GM23338 (cell line): ENCODE measurements at regions not wholly inside any gene's neighbourhood (a gene's known extent, or its start where the extent isn't known, plus 50 kb on each side); places are given as distances from the start of the nearest gene placed in this dataset.
A peak's percentile ranks its signal among the peaks of the same experiment; 100 is the strongest.

Experiments used
- ATAC-seq: fragments of 200-7000 bp; cut with Tn5 transposase; 3 replicates; pipeline ENCODE4 v1.9.1; 2020
- DNase-seq: peaks from one replicate; pipeline ENCODE4 v3.0.0-alpha.2; 2015; ENCODE audit warnings: low spot score
- H2AFZ ChIP-seq: fragments of 200-600 bp; sonication (generic); 2 replicates; pipeline ENCODE4 v1.8.0; 2016; ENCODE audit warnings: antibody characterized with exemption, mild to moderate bottlenecking, moderate library complexity
- H3F3A ChIP-seq: fragments of 200-600 bp; sonication (generic); replicated peaks from 2 replicates; pipeline ENCODE4 v1.8.0; 2017; ENCODE audit warnings: antibody characterized with exemption, mixed run types, low read depth
- H3K27ac ChIP-seq: fragments of 200-600 bp; sonication (generic); 2 replicates; pipeline ENCODE4 v1.6.1; 2016; ENCODE audit warnings: low read depth
- H3K27me3 ChIP-seq: fragments of 200-600 bp; sonication (generic); 2 replicates; pipeline ENCODE4 v1.8.0; 2016; ENCODE audit warnings: mild to moderate bottlenecking, mixed run types, moderate library complexity; ENCODE audit not compliant: insufficient read depth
- H3K36me3 ChIP-seq: fragments of 200-600 bp; sonication (generic); 2 replicates; pipeline ENCODE4 v1.8.0; 2016; ENCODE audit warnings: mild to moderate bottlenecking; ENCODE audit not compliant: insufficient read depth
- H3K4me1 ChIP-seq: fragments of 200-600 bp; sonication (generic); 2 replicates; pipeline ENCODE4 v1.8.0; 2016; ENCODE audit warnings: mild to moderate bottlenecking, moderate library complexity; ENCODE audit not compliant: insufficient read depth
- H3K4me2 ChIP-seq: fragments of 200-600 bp; sonication (generic); 2 replicates; pipeline ENCODE4 v1.7.1; 2017; ENCODE audit warnings: mixed run types
- H3K4me3 ChIP-seq: fragments of 200-600 bp; sonication (generic); 2 replicates; pipeline ENCODE4 v1.6.1; 2016; ENCODE audit warnings: mixed run types
- H3K79me2 ChIP-seq: fragments of 200-600 bp; sonication (generic); replicated peaks from 2 replicates; pipeline ENCODE4 v1.8.0; 2017; ENCODE audit warnings: mild to moderate bottlenecking; ENCODE audit not compliant: insufficient read depth
- H3K9me2 ChIP-seq: fragments of 200-600 bp; sonication (generic); 2 replicates; pipeline ENCODE4 v1.8.0; 2017; ENCODE audit not compliant: insufficient read depth
- H4K20me1 ChIP-seq: fragments of 200-600 bp; sonication (generic); replicated peaks from 2 replicates; pipeline ENCODE4 v1.8.0; 2017; ENCODE audit warnings: mild to moderate bottlenecking; ENCODE audit not compliant: insufficient read depth
- H3K27ac Mint-ChIP-seq: 2 replicates; pipeline ENCODE4 v1.8.0; 2020; ENCODE audit warnings: inconsistent platforms, mild to moderate bottlenecking, moderate library complexity, mixed read lengths
- H3K27me3 Mint-ChIP-seq: 3 replicates; pipeline ENCODE4 v1.8.0; 2022; ENCODE audit warnings: low read depth, mild to moderate bottlenecking, moderate library complexity, mixed read lengths, inconsistent platforms; ENCODE audit not compliant: insufficient read depth, poor library complexity
- H3K36me3 Mint-ChIP-seq: 3 replicates; pipeline ENCODE4 v1.8.0; 2021; ENCODE audit warnings: low read depth, mild to moderate bottlenecking, inconsistent platforms, moderate library complexity, mixed read lengths
- H3K4me1 Mint-ChIP-seq: 3 replicates; pipeline ENCODE4 v1.8.0; 2020; ENCODE audit warnings: mild to moderate bottlenecking, inconsistent platforms, mixed read lengths
- H3K4me3 Mint-ChIP-seq: 3 replicates; pipeline ENCODE4 v1.8.0; 2021; ENCODE audit warnings: moderate library complexity, mild to moderate bottlenecking, inconsistent platforms, mixed read lengths
- H3K9me3 Mint-ChIP-seq: 3 replicates; pipeline ENCODE4 v1.8.0; 2020; ENCODE audit warnings: moderate library complexity, mild to moderate bottlenecking, inconsistent platforms, mixed read lengths
- CREB1 ChIP-seq: fragments of 250-450 bp; sonication (Bioruptor Pico); IDR thresholded peaks from 2 replicates; pipeline ENCODE4 v1.5.0; 2020; ENCODE audit warnings: low read depth, mild to moderate bottlenecking, moderate library complexity
- CTCF ChIP-seq, 2 experiments: fragments of 200-600 bp in 1 of 2; sonication (generic) in 1 of 2; conservative IDR thresholded peaks; 2 replicates each; pipeline versions ENCODE4 v1.5.1 to v1.6.1; 2016 to 2017; ENCODE audit warnings: antibody characterized with exemption in 2 of 2, low read depth in 2 of 2, mild to moderate bottlenecking in 2 of 2, moderate library complexity in 1 of 2
- EZH2phosphoT487 ChIP-seq: fragments of 200-600 bp; sonication (generic); IDR thresholded peaks from one replicate; pipeline ENCODE4 v1.8.1; 2018; ENCODE audit warnings: antibody characterized with exemption; ENCODE audit not compliant: unreplicated experiment
- JUNB ChIP-seq: IDR thresholded peaks from one replicate; pipeline ENCODE4 v1.6.1; 2016; ENCODE audit warnings: antibody characterized with exemption; ENCODE audit not compliant: unreplicated experiment
- NANOG ChIP-seq: IDR thresholded peaks from 2 replicates; pipeline ENCODE4 v1.6.1; 2016; ENCODE audit warnings: antibody characterized with exemption, borderline replicate concordance
- POLR2AphosphoS5 ChIP-seq: IDR thresholded peaks from 2 replicates; pipeline ENCODE4 v1.6.1; 2016; ENCODE audit warnings: antibody characterized with exemption, low read depth
- REST ChIP-seq: IDR thresholded peaks from one replicate; pipeline ENCODE4 v1.6.1; 2018; ENCODE audit warnings: antibody characterized with exemption; ENCODE audit not compliant: unreplicated experiment
- ZNF114 ChIP-seq: fragments of 250-450 bp; sonication (Bioruptor Pico); IDR thresholded peaks from 2 replicates; pipeline ENCODE4 v1.5.0; 2020; ENCODE audit warnings: mild to moderate bottlenecking, moderate library complexity
- ZNF331 ChIP-seq: fragments of 250-450 bp; sonication (Bioruptor Pico); IDR thresholded peaks from 2 replicates; pipeline ENCODE4 v1.5.0; 2020; ENCODE audit warnings: low read depth, mild to moderate bottlenecking, moderate library complexity
- TF ChIP-seq, protein P1 (sequence below): IDR thresholded peaks from 2 replicates; pipeline ENCODE4 v1.6.1; 2016; ENCODE audit warnings: antibody characterized with exemption

GRCh38 chr3:107958146-107958545 is 132.7 kb downstream of the CD47 start:
- H3K27me3 ChIP-seq: no peaks in the 10 kb centered on the region
- H4K20me1 ChIP-seq: no peaks in the 10 kb centered on the region
- no peaks in the 10 kb centered on the region for H3K9me3 Mint-ChIP-seq
- no peak overlapping the region for H3K4me3 ChIP-seq
- no peaks in the 10 kb centered on the region for H3K36me3 Mint-ChIP-seq
- no peaks in the 10 kb centered on the region for H3F3A ChIP-seq
- H3K4me1 ChIP-seq: peaks cover 8% of the 10 kb centered on the region; the same call in 1 of the 2 replicates
- peaks cover 18% of the 10 kb centered on the region for H3K4me1 Mint-ChIP-seq
- no peaks in the 10 kb centered on the region for H3K79me2 ChIP-seq
- H3K27ac Mint-ChIP-seq: no peak overlapping the region
- DNase-seq: no peak
- H3K36me3 ChIP-seq: no peaks in the 10 kb centered on the region
- H3K4me2 ChIP-seq: no peak overlapping the region
- peak overlapping the region; percentile 82 for H2AFZ ChIP-seq
- no peaks in the 10 kb centered on the region for H3K27me3 Mint-ChIP-seq
- no peak overlapping the region for H3K4me3 Mint-ChIP-seq
- ATAC-seq: no peak
- 0 out of 2 replicates have a peak, but pooled peaks cover 5% of the 10 kb centered on the region for H3K9me2 ChIP-seq
- H3K27ac ChIP-seq: no peak overlapping the region
- TF ChIP-seq, protein P1, sequence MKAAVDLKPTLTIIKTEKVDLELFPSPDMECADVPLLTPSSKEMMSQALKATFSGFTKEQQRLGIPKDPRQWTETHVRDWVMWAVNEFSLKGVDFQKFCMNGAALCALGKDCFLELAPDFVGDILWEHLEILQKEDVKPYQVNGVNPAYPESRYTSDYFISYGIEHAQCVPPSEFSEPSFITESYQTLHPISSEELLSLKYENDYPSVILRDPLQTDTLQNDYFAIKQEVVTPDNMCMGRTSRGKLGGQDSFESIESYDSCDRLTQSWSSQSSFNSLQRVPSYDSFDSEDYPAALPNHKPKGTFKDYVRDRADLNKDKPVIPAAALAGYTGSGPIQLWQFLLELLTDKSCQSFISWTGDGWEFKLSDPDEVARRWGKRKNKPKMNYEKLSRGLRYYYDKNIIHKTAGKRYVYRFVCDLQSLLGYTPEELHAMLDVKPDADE: no peak
- TF ChIP-seq CTCF (conservative IDR thresholded peaks at IDR 0.05; ENCODE audit: low read depth in 2 of 2) (no peak), CREB1 (CRISPR knock-in tag) (no peak), ZNF114 (CRISPR knock-in tag) (no peak), REST (no peak), POLR2AphosphoS5 (no peak), JUNB (no peak), NANOG (no peak), EZH2phosphoT487 (no peak), ZNF331 (CRISPR knock-in tag) (no peak)
